GM18511 (cell line): ENCODE measurements at regions not wholly inside any gene's neighbourhood (a gene's known extent, or its start where the extent isn't known, plus 50 kb on each side); places are given as distances from the start of the nearest gene placed in this dataset.

Source experiments
- ATAC-seq: cut with Tn5 transposase; IDR thresholded peaks from one replicate; pipeline ENCODE4 v1.9.1; 2021; ENCODE audit warnings: mild to moderate bottlenecking, moderate library complexity; ENCODE audit not compliant: unreplicated experiment

- peak; percentile 57 for ATAC-seq
Observed at GRCh38 chr6:167487749-167488664, 163.1 kb downstream of the TTLL2 start.

DNA sequence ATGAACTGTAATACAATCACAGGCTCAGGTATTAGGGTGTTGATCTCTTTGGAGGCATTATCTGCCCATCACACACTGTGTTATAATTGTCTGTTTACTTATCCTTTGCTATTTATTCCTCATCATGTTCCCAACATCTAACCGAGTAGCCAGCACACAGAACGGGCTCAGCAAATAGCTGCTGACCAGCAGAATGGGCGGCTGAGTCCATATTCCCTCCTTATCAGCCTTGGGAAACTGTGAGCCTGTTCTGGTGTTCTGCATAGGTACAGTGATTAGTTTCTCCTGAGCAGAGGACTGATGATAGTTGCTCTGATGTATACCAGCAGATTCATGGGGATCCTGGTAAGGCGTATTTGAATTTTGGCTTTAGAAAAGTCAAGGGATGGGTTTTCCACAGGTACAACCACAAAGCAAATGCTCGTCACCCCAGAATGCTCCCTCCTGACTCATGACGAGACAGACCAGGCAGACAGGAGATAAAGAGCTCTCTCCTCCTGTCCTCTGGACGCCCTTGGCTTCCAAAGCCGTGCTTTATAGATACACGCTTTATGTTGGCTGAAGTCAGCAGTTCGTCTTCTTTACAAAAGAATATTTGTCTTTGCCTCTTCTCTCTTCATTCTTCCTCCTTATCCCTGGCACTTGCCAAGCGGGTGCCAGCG is 166.7 kb downstream of the TTLL2 start:
- no peak for ATAC-seq

GRCh38 chr6:167492100-167492449 is 167.2 kb downstream of the TTLL2 start:
- no peak for ATAC-seq

DNA sequence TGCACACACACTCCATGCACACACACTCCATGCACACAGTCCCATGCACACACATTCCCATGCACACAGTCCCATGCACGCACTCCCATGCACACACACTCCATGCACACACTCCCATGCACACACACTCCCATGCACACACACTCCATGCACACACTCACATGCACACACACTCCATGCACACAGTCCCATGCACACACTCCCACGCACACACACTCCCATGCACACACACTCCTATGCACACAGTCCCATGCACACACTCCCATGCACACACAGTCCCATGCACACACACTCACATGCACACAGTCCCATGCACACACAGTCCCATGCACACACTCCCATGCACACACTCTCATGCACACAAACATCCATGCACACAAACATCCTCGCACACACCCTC is 168.4 kb downstream of the TTLL2 start:
- no peak for ATAC-seq

GRCh38 chr6:167493976-167494697 is 169.3 kb downstream of the TTLL2 start:
- ATAC-seq, result no peak

GRCh38 chr6:167494698-167495435 is 170.0 kb downstream of the TTLL2 start:
- no peak for ATAC-seq

DNA sequence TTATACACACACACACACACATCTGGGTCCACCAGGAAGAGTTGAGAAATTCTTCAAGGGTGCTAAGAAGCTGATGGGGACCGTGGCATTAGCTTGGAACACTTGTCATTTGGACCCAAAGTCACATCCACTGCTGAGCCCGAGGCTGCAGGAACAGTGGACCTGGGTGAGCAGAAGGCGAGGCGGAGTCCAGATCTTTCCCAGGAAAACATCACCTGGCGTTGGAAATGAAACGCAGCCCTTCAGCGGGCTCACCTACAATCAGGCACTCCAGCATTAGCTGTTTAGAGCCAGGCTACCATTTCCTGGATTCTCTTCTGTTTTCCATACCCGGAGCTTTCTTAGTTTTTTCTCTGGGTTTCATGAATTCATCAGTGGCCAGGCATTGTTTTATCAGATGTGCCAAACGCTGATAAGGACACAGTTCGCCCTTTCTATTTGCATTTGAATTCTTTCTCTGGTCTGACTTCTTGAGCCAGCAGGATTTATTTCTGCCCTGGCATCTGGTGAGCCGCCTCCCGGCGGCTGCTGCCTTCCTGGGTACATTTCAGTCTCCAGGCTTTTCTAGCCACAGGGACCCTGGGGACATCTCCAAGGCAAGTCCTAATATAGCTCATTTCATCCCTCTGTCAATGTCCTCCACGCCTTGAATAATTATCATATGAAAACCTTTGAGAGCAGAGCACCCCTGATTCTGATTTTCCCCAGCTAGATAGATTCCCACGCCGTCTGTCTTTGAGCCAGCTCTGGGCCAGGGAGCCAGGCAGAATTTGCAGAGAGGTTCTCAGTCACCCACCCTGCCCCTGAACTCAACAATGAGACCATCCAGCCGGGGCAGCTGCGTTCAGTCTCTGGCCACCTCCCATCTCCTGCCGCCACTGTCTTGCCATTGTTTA is 170.9 kb downstream of the TTLL2 start:
- no peak for ATAC-seq

DNA sequence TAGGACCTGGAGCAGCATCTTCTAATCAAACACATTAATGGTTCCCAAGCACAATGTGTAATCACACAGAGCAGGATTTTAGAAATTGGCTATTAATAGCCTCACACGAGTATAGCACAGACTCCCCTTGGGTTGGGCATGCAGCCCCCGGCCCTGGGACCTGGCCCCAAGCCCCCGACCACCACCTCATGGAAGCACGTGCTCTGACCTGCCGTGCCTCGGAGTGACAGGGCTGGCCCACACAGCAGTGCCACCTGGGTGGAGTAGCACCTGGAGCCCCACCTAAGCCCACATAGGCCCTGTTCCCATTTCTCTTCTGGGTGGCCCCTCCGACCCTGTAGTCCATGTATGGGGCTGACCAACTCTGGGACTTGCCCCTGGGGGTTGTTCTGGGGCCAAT is 171.8 kb downstream of the TTLL2 start:
- no peak for ATAC-seq

GRCh38 chr6:167497428-167498056 is 172.7 kb downstream of the TTLL2 start:
- ATAC-seq, result no peak

- ATAC-seq, result no peak
Observed at GRCh38 chr6:167499161-167499660, 174.3 kb downstream of the TTLL2 start.

DNA sequence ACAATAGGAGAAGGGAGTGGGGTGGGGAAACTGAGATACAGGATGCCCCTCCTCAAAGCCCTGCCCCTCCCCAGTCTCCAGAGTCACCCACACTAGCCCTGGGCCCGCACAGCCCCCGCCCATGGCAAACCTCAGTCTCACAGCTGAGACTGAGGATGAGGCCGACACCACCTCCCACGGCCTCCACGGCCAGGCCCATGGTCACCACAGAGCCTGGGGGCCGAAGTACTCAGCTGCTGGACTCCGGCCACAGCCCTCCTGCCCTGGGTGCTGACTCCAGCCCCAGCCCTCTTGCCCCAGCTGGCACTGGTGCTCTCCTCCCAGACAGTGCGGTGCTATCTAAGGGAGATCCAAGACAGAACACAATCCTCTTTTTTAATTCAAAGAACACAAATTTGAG is 176.1 kb downstream of the TTLL2 start:
- no peak for ATAC-seq

GRCh38 chr6:167501831-167502385 is 177.0 kb downstream of the TTLL2 start:
- ATAC-seq, result no peak

GRCh38 chr6:167502471-167502870 is 177.6 kb downstream of the TTLL2 start:
- ATAC-seq, result no peak

GRCh38 chr6:167504385-167504961 is 179.6 kb downstream of the TTLL2 start:
- ATAC-seq, result no peak

DNA sequence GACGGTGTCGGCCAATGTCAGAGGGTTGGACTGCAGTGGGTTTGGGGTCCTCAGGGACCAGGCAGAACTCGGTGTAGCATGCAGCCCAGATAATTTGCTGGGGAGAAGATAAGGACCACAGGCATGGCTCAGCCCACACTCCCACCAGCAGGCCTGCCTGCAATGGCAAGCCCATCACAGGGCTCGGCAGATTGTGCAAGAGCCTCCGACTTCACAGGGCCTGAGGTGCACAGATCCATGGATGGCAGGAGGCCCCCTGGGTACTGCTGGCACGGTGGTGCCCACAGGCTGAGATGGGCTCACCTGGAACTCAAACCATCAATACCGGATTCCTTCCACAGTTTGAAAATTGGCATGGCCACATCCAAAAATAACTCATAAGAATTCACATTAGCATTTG is 180.3 kb downstream of the TTLL2 start:
- ATAC-seq, result no peak

GRCh38 chr6:167505782-167506181 is 180.9 kb downstream of the TTLL2 start:
- no peak for ATAC-seq

GRCh38 chr6:167506443-167507301 is 181.8 kb downstream of the TTLL2 start:
- no peak for ATAC-seq
